DMS114 treated with DMSO at 0.1 percent for 48 hours (cell line): ENCODE measurements at regions not wholly inside any gene's neighbourhood (a gene's known extent, or its start where the extent isn't known, plus 50 kb on each side); places are given as distances from the start of the nearest gene placed in this dataset.

Experiments
- DNase-seq: peaks from one replicate; lab custom pipeline; 2025; ENCODE audit not compliant: unreplicated experiment; lab: John Stamatoyannopoulos, UW

GRCh38 chr4:24476282-24476681, 108.1 kb downstream of the DHX15 start:
- no peak for DNase-seq

GRCh38 chr4:24475756-24476155, 108.6 kb downstream of the DHX15 start:
- DNase-seq = no peak

GRCh38 chr4:24473309-24473721, 111.0 kb downstream of the DHX15 start:
- peak; percentile 35 for DNase-seq

- DNase-seq = peak; percentile 48
Measured at GRCh38 chr4:24472514-24473308, 111.6 kb downstream of the DHX15 start.

- DNase-seq = no peak
Measured at GRCh38 chr4:24472161-24472510, 112.2 kb downstream of the DHX15 start.

- DNase-seq = no peak
Measured at GRCh38 chr4:24471486-24472160, 112.7 kb downstream of the DHX15 start.

GRCh38 chr4:24470666-24471485, 113.5 kb downstream of the DHX15 start:
- peak; percentile 6 for DNase-seq

GRCh38 chr4:24468071-24468470, 116.3 kb downstream of the DHX15 start:
- DNase-seq = no peak

GRCh38 chr4:24464566-24464965, 119.8 kb downstream of the DHX15 start:
- DNase-seq = no peak

GRCh38 chr4:24456431-24456830, 127.9 kb downstream of the DHX15 start:
- no peak for DNase-seq

- no peak for DNase-seq
Measured at GRCh38 chr4:24453951-24454350, 130.4 kb downstream of the DHX15 start.

GRCh38 chr4:24451870-24452269, 132.5 kb downstream of the DHX15 start:
- DNase-seq = no peak

- no peak for DNase-seq
Measured at GRCh38 chr4:24443200-24443599, 141.2 kb downstream of the DHX15 start.

GRCh38 chr4:24440765-24441164, 143.6 kb downstream of the DHX15 start:
- no peak for DNase-seq

- DNase-seq = no peak
Measured at GRCh38 chr4:24434241-24434640, 150.1 kb downstream of the DHX15 start.

GRCh38 chr4:24433515-24434214, 150.7 kb downstream of the DHX15 start:
- DNase-seq = no peak

- DNase-seq = no peak
Measured at GRCh38 chr4:24428850-24429249, 155.5 kb downstream of the DHX15 start.

- DNase-seq = no peak
Measured at GRCh38 chr4:24426557-24426956, 157.8 kb downstream of the DHX15 start.

GRCh38 chr4:24425863-24426262, 158.5 kb downstream of the DHX15 start:
- no peak for DNase-seq

GRCh38 chr4:24423670-24424069, 160.7 kb downstream of the DHX15 start:
- no peak for DNase-seq

- no peak for DNase-seq
Measured at GRCh38 chr4:24422644-24423043, 161.7 kb downstream of the DHX15 start.
